GM21447 (cell line): ENCODE measurements at regions not wholly inside any gene's neighbourhood (a gene's known extent, or its start where the extent isn't known, plus 50 kb on each side); places are given as distances from the start of the nearest gene placed in this dataset.
"Not testable (repeated sequence)": the region's sequence is repeated elsewhere in the genome, so short reads cannot be mapped to it uniquely, and the experiment has no call there.

Source experiments
- ATAC-seq: cut with Tn5 transposase; IDR thresholded peaks from one replicate; pipeline ENCODE4 v1.9.1; 2021; ENCODE audit not compliant: unreplicated experiment

GRCh38 chr3:64438812-64439211 is 213.5 kb upstream of the PRICKLE2 start:
- no peak for ATAC-seq

- no peak for ATAC-seq
These were observed 212.8 kb upstream of the PRICKLE2 start for GRCh38 chr3:64438066-64438465.

- no peak for ATAC-seq
These were observed 211.9 kb upstream of the PRICKLE2 start for GRCh38 chr3:64437131-64437530.

GRCh38 chr3:64435023-64435422 is 209.8 kb upstream of the PRICKLE2 start:
- not testable (repeated sequence) for ATAC-seq

- ATAC-seq = no peak
These were observed 207.6 kb upstream of the PRICKLE2 start for GRCh38 chr3:64432870-64433269.

GRCh38 chr3:64431526-64432091 is 206.3 kb upstream of the PRICKLE2 start:
- ATAC-seq = no peak

GRCh38 chr3:64427671-64428070 is 202.4 kb upstream of the PRICKLE2 start:
- no peak for ATAC-seq

GRCh38 chr3:64426551-64426950 is 201.3 kb upstream of the PRICKLE2 start:
- no peak for ATAC-seq

- no peak for ATAC-seq
These were observed 197.7 kb upstream of the PRICKLE2 start for GRCh38 chr3:64422932-64423331.

GRCh38 chr3:64422192-64422591 is 196.9 kb upstream of the PRICKLE2 start:
- no peak for ATAC-seq

GRCh38 chr3:64417816-64418215 is 192.6 kb upstream of the PRICKLE2 start:
- no peak for ATAC-seq

- no peak for ATAC-seq
These were observed 188.8 kb upstream of the PRICKLE2 start for GRCh38 chr3:64414043-64414442.

- no peak for ATAC-seq
These were observed 185.8 kb upstream of the PRICKLE2 start for GRCh38 chr3:64411101-64411500.

GRCh38 chr3:64410226-64410625 is 185.0 kb upstream of the PRICKLE2 start:
- ATAC-seq = no peak

- no peak for ATAC-seq
These were observed 183.5 kb upstream of the PRICKLE2 start for GRCh38 chr3:64408770-64409169.

GRCh38 chr3:64406271-64406670 is 181.0 kb upstream of the PRICKLE2 start:
- ATAC-seq = no peak

GRCh38 chr3:64405211-64405835 is 180.1 kb upstream of the PRICKLE2 start:
- ATAC-seq = no peak

- ATAC-seq = no peak
These were observed 175.4 kb upstream of the PRICKLE2 start for GRCh38 chr3:64400706-64401105.

- ATAC-seq = no peak
These were observed 174.0 kb upstream of the PRICKLE2 start for GRCh38 chr3:64399205-64399800.

- no peak for ATAC-seq
These were observed 173.2 kb upstream of the PRICKLE2 start for GRCh38 chr3:64398476-64398875.

GRCh38 chr3:64398006-64398405 is 172.7 kb upstream of the PRICKLE2 start:
- no peak for ATAC-seq

GRCh38 chr3:64397573-64397972 is 172.3 kb upstream of the PRICKLE2 start:
- no peak for ATAC-seq

- ATAC-seq = no peak
These were observed 170.2 kb upstream of the PRICKLE2 start for GRCh38 chr3:64395490-64395889.
